GM19238 (cell line): ENCODE measurements at regions not wholly inside any gene's neighbourhood (a gene's known extent, or its start where the extent isn't known, plus 50 kb on each side); places are given as distances from the start of the nearest gene placed in this dataset.
"Not testable (repeated sequence)": the region's sequence is repeated elsewhere in the genome, so short reads cannot be mapped to it uniquely, and the experiment has no call there.

Experiments
- DNase-seq: peaks from one replicate; pipeline ENCODE4 v3.0.0; 2011; ENCODE audit warnings: low spot score; ENCODE audit not compliant: insufficient read length

DNA sequence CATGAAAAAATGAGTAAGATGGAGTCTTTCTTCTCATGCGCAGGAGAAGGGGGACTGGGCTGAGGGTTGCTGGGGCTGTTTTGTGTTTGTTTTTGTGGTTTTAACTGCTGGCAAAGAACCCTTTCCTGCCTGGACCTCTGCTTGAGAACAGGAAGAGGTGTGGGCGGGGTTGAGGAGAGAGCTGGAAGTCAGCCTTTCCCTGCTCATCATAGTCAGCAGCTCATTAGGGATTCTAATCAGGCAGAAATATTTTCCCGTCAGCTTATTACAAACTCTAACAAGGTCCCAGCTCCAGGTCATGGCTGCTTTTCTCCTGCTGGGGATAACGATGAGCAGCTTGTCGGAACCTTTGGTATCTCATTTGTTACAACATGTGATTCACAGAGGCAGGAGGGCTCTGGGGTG lies 185.0 kb upstream of the NRXN3 start:
- no peak for DNase-seq

DNA sequence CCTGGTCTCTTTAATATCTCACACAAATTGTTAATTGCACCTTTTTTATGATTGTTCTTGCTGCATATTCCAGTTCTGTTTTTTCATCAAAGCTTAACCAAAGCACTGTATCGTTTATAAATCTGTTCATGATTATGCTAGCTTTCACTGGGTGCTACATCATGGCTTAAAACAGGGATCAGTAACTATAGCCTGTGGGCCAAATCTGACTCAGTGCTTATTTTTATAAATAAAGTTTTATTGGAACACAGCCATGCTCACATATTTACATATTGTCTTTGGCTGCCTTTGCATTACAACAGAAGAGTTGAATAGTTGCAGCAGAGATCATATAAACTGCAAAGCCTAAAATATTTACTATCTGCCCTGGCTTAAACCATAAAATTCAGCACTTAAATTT lies 183.4 kb upstream of the NRXN3 start:
- no peak for DNase-seq

DNA sequence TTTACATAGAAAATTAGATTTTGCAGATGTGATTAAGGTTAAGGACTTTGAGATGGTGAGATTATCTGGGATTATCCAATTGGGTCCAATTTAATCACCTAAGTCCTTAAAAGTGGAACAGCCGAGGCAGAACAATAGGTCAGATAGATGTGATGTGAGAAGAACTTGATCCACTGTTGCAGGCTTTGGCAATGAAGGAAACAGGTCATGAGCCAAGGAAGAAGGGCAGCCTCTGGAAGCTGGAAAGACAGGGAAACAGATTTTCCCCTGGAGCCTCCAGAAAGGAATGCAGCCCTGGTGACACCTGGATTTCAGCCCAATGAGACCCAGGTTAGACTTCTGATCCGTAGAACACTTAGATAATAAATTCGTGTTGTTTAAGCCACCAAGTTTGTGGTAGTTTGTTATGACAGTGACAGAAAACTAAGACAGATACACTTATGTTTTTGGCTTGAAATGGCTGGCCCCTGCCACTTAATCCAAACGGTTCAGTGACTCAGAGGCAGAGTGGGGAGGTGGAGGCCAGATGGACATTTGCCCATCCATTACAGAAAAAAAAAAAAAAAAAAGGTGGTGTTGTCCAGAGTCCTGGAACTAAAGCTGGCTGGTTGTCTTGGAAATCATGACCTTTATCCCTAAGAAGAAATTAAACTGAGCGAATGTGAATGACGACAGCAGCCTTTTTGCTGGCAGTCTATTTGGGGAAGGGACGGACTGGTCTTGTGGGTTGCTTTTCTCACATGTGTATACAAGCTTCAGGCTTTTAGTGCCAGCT lies 181.9 kb upstream of the NRXN3 start:
- DNase-seq: no peak

DNA sequence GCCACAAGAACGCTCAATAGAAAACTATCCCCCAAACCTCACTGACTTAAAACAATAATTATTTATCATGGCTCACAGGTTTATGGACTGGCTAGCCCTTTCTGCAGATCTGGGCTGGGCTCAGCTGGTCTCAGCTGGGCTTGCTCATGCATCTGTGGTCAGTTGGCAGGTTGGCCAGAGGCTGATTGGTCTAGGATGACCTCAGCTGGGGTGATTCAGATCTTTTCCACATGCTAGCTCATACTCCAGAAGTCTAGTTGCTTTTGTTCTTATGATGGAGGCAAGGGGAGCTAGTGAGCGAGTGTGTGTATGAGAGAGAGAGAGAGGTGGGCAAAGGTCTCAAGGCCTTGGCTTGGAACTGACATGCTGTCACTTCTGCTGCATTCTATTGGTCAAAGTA lies 181.2 kb upstream of the NRXN3 start:
- no peak for DNase-seq

DNA sequence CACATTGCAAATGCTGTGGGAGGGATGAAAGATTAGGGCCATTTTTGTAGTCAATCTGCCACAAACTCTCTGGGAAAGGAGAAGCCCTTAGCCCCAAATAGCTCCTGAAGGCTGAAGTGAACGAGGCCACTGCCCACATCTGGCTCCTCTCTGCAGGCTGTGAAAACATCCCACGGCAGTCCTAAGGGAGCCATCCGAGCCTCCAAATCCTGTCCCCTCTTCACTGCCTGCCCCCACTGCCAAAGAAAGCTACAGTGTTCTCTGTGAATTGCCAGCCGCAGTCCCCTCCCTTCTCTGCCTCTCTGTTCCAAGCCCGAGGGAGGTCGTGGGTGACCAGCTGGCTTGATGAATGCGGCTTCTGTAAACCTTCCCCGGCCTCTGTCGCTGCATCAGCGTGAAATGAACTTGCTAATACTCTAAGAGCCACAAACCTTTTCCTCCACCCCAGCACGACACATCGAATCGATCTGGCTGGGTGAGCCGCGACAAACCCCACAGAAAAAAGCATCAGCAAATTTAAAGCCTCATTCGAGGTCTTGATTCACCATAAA lies 180.7 kb upstream of the NRXN3 start:
- no peak for DNase-seq

DNA sequence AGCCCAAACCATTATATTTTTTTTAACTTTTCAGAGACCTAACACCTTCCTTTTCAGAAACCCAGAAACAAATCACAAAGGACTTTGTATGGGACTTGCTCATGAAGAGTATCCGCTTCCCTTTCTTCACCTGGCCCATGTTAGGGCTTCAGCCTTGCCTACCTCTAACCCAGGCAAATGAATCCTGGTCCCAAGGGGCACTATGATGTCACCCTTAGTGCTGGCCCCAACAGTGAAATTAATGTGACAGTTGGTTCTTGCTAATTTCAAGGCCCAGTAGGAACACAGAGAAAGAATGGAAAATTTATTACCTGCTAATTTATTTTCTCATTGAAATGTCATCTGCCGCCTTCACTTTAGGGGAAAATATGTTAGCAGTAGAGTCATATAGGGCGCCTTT lies 179.8 kb upstream of the NRXN3 start:
- DNase-seq: no peak

DNA sequence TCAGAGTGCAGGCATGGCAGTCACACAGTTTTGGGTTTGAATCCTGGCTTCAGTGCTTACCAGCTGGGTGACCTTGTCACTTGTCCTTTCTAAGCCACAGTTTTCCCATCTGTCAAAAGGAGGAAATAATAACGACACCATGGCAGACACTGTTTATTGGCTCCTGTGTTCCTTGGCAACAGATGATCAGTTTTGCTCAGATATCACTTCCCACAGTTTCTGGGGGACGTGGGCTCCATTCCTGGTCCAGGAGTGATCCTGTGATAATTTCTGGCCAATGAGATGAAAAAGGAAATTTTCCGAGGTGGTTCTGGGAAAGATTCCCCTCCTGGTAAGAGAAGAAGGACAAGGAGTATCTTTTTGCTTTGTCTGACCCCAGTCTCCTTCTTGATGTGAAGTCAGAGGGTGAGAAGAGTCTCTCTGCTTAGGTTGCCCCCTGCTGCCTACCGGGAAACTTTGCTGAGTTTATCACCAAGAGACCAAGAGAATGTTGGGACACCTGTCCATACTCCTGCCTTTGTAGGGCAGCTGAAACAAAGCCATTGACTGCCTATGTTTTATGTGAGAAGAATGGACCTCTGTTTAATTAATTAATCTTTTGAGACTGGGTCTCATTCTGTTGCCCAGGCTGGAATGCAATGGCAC lies 178.9 kb upstream of the NRXN3 start:
- no peak for DNase-seq

DNA sequence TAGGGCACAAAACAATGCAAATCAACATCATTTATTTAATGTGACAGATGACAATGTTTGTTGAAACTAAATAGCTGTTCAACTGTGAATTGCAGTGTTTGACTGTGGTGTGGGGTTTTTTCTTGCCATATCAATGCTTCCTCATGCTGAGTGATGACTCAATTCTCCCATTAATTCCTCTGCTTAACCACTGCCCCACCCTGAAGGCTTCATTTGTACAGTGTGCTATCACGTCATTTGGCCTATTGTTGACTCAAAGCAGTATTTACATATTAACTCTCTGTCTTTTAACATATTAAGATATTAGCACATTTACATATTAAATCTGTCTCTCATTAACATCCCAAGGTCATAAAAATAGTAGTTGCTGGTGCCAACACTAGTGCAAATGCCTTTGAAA lies 164.8 kb upstream of the NRXN3 start:
- no peak for DNase-seq

DNA sequence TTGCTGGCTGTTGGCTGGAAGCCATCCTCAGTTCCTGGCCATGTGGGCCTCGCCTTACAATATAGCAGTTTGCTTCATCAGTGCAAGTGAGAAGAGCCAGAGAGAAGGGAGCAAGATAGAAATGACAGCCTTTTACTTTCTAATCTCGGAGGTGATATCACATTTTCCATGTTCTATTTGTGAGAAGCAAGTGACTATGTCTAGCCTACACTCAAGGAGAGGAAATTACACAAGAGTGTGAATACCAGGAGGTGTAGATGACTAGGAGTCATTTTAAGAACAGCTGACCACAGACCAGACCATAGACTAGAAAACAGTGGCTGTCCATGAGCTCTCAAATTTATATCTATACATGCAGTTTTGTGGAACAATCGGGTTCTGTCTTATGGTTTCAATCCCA lies 163.0 kb upstream of the NRXN3 start:
- no peak for DNase-seq

DNA sequence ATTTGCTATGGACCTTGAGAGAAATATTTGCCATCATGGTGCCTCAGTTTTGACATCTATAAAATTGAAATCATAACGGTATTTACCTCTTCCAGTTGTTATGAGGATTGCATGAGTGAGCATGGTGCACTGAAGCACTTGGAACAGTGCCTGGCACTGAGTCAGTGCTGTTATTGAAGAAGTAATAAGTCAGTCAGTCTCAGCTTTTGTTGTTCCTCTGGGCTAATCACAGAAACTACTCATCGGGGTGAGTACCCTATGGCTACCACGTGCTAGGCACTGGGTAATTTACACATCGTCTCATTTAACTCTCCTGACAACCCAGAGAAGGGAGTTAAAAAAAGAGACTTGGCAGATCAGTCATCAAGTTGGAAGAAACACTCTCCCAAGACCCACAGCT lies 159.5 kb upstream of the NRXN3 start:
- DNase-seq: no peak

DNA sequence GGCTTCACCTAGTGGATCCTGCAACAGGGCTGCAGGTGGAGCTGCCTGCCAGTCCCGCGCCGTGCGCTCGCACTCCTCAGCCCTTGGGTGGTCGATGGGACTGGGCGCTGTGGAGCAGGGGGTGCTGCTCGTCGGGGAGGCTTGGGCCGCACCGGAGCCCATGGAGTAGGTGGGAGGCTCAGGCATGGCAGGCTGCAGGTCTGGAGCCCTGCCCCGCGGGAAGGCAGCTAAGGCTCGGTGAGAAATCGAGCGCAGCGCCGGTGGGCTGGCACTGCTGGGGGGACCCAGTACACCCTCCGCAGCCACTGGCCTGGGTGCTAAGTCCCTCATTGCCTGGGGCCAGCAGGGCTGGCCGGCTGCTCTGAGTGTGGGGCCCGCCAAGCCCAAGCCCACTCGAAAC lies 156.3 kb upstream of the NRXN3 start:
- DNase-seq: not testable (repeated sequence)

DNA sequence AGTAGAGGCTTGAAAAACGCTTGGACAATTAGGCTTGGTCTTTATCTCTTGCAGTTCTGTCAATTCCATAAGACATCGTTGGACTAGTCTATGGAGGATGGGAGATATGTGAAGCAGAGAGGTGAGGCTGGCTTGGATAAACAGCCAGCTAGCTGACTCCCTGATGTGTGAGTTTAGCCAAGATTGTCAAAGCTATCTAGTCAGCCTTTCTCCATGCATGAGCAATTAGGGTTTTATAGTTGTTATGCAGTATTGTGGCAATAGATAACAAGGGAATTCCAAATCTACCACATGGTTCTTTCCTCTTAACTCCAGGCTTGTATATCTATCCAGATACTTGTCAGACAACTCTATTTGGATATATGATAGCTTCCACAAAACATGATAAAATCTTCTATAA lies 153.6 kb upstream of the NRXN3 start:
- no peak for DNase-seq

DNA sequence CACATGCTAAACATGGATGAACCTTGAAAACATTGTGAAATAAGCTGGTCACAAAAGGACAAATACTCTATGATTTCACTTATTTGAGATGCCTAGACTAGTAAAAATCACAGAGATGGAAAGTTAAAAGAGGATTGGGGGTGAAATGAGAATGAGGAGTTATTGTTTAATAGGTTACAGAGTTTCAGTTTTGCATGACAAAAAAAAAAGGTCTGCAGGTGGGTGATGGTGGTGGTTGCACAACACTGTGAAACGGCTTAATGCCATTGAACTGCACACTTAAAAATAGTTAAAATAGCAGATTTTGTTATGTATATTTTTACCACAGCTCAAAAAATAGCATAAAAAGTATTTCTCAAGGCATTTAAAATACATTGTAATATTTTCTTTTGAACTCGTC lies 151.9 kb upstream of the NRXN3 start:
- no peak for DNase-seq

DNA sequence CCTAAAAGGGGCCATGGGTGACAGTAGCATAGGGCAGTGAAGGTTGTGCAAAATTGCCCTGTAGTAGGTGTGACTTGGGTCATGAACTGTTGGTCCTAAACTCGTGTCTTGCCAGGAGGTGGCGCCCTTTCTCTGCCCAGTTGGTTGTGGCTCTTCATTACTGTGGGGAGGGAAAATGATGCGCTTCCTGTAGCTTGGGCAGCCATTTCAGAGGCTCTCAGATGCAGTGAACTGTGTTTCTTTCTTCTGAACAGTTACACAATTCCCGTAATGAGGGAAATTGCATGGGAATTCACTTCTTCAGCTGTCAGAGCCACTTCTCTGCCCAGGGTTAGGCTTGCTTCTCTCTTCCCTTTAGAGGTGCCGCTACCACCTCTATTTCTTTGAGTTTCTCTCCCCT lies 148.1 kb upstream of the NRXN3 start:
- DNase-seq: peak; percentile 32

DNA sequence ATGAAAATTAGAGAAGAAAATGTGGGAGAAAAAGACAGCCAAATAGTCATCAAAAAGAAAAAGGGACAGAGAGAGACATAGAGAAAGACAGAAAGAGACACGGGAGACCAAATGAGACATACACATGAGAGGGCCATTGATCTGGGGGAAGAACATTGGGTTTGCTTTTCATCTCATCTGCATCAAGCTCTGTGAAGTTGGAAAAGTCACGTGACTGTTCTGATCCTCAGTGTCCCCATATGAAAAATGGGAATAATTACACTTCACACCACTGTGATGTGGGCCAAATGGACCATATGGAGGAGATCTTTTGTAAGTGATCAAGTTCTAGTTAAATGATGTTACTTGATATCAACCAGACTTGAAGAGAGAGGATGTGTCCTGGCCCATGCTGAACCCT lies 147.1 kb upstream of the NRXN3 start:
- DNase-seq: no peak

DNA sequence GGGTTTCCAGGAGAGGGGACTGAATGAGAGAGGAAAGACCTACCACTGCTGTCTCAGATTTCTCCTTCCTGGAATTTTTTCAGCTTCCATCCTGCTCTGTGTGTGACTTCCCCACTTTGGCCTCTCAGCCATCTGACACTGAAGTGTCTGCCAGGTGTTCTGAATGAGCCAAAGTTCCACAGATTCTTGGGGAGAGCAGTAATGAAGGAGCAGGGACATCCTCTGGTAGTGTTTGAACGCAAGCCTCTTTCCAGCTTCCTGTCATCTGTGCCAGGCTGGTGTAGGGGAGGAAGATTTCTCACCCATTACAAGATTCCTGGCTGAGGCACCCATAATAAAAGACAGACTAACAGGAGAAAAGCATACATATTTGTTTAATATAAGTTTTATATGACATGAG lies 141.7 kb upstream of the NRXN3 start:
- DNase-seq: no peak

DNA sequence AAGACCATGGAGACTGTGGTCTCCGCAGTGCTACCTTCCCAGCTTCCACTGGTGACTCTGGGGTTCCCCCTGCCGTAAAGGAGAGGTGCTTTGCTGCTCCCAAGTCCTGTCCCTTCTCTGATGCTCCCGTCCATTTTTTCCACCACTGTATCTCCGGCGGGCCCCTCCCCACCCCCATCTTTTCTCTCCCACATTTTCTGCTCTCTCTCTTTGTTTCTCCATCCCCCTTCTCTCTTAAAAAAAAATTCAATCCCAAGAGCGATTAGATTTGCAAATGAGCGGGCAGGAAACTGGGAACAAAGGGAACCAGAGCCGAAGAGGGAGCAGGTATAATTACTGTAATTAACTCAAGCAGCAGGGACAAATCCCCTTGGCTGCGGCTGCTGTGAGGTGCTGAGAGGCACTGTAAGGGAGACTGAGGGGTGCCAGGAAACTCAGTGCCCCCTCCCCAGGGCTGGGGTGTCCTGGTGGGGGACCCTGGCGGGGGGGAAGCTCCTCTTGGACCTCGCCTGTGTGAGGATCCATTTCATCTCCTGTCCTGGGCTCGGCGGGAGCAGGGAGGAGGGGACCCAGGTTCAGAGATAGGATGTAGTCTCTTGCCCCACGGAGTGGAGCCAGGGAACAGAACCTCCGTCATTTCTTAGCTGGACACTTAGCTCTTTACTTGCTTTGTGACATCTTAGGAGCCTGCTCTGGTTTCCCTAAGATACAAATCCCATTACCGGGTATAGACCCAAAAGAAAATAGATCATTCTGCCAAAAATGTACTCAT lies 140.4 kb upstream of the NRXN3 start:
- DNase-seq: no peak

DNA sequence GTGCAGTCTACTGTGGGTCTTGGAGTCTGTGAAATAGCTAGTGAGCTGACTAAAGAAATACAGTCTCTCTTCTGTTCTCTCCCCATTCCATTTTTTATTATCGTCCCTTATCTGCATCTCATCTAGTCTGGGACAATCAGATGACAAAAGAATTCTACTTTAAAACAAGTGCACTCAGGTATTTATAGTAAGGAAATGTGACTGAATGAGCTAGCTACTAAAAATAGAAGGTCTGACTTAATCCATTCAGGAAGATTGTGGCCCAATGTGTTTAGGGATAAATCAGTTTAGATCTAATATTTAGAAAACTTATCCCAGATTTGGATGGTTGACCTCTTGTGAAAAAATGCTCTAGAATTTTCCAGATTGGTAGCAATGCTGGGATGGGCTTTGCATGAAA lies 126.8 kb upstream of the NRXN3 start:
- no peak for DNase-seq

DNA sequence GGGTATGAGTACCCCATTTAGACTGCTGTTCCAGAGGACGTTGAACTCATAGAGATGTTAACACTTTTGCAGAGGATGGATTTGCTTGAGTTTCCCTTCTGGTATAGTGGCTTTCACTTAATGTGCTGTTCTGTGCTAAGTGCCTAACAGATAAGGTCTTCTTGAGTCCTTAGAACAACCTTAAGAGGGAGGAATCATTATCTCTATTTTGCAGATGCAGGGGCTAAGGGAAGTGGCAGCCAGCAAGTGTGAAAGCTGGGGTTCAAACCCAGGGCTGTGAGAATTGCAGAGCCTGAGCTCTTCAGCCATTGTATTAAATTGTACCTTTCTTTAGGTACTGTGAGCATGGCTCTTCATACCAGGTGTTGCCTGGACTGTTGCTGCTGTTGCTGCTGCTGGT lies 122.1 kb upstream of the NRXN3 start:
- DNase-seq: no peak

DNA sequence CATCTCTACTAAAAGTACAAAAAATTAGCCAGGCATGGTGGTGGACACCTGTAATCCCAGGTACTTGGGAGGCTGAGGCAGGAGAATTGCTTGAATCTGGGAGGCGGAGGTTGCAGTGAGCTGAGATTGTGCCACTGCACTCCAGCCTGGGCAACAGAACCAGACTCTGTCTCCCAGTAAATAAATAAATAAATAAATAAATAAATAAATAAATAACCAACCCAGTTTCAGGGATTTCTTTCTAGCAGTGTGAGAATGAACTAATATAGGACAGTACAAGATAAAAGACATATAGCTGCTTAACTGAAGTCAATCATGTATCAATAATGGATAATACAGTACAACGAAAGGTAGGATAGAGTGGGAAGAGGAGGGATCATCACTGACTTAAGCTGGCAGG lies 113.3 kb upstream of the NRXN3 start:
- not testable (repeated sequence) for DNase-seq

DNA sequence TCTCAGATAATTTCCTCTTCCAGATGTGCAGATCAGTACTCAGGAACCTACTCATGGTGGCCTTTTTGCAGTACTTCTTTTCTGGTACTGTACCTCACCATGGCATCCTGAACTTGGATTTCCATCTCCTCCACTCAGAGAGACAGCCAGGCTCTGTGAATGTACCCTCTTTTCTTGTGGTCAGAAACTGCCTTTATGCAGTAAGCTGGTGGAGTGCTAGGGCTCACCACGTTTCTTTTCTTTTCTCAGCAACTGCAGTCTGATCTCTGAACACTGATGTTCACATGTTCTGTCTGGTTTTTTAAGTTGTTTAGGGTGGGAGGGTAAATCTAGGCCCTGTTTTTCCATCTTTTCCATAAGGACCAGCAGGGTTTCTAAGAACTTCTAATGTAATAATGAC lies 99.8 kb upstream of the NRXN3 start:
- DNase-seq: no peak

DNA sequence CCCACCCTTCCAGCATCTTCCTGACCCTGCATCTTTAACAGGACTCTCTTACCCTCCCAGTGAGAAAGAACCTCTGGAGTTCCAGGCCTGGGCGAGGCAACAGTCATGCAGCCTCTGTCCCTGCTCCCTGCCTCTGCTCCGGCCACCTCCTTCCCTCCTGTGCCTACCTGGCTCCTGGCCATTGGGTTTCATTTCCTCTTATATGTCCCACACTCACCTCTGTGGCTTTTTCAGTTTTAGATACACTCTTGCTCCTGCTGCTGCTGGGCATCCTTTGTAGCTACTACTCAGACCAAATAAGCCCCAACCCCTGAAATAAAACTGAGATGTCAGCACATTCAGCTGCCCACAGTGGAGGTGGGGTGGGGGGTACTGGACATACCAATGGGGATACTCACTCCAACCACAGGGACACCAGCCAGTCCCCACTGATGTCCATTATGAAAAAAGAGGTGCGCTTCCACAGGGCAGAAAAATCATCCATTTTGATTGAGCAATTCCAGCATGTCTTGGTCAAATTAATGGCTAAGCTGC lies 99.1 kb upstream of the NRXN3 start:
- no peak for DNase-seq
